SK-N-SH (cell line): ENCODE measurements at regions not wholly inside any gene's neighbourhood (a gene's known extent, or its start where the extent isn't known, plus 50 kb on each side); places are given as distances from the start of the nearest gene placed in this dataset.

ENCODE experiments used
- CTCF ChIA-PET: fragments of 300-600, 350-600 bp; formaldehyde crosslinking; extraction: SDS; loops from one replicate; lab custom pipeline; 2021; lab: Yijun Ruan, JAX
- POLR2A ChIA-PET: fragments of 350-600 bp; sonication (Branson Sonifier 250); formaldehyde crosslinking; extraction: SDS; loops from one replicate; lab custom pipeline; 2020; ENCODE audit warnings: antibody characterized with exemption, inconsistent platforms; lab: Yijun Ruan, JAX
- DNase-seq: peaks from one replicate; pipeline ENCODE4 v3.0.0; 2012
- H2AFZ ChIP-seq: fragments of 200-600 bp; sonication (generic); 2 replicates; pipeline ENCODE4 v1.8.1; 2016; ENCODE audit warnings: antibody characterized with exemption, mild to moderate bottlenecking, low read depth
- H3F3A ChIP-seq: fragments of 200-600 bp; sonication (generic); replicated peaks from 2 replicates; pipeline ENCODE3; 2016; ENCODE audit warnings: antibody characterized with exemption, mild to moderate bottlenecking; ENCODE audit not compliant: insufficient read depth
- H3K27ac ChIP-seq, 2 experiments: fragments of 200-500 bp in 1 of 2; fragments of 200-600 bp in 1 of 2; sonication (Bioruptor generic) in 1 of 2; sonication (generic), shearing (Covaris generic) in 1 of 2; 2 replicates each; pipeline versions ENCODE4 v1.5.1 to v1.6.1; 2014 to 2016; ENCODE audit warnings: low read depth in 2 of 2, inconsistent platforms in 1 of 2, low read length in 1 of 2, mild to moderate bottlenecking in 1 of 2, mixed read lengths in 1 of 2
- H3K27me3 ChIP-seq: fragments of 200-600 bp; sonication (generic), shearing (Covaris generic); 2 replicates; pipeline ENCODE4 v1.6.1; 2016; ENCODE audit warnings: mixed run types; ENCODE audit not compliant: insufficient read depth
- H3K36me3 ChIP-seq, 2 experiments: fragments of 200-500 bp in 1 of 2; fragments of 200-600 bp in 1 of 2; sonication (Bioruptor generic) in 1 of 2; sonication (generic) in 1 of 2; replicated peaks in 1 of 2; 2 replicates each; pipeline versions ENCODE3 to v1.5.1; 2014 to 2016; ENCODE audit warnings: low read length in 1 of 2, mild to moderate bottlenecking in 1 of 2; ENCODE audit not compliant: insufficient read depth in 2 of 2, control insufficient read depth in 1 of 2
- H3K4me1 ChIP-seq, 2 experiments: fragments of 200-500 bp in 1 of 2; fragments of 200-600 bp in 1 of 2; sonication (Bioruptor generic) in 1 of 2; sonication (generic), shearing (Covaris generic) in 1 of 2; 2 replicates each; pipeline versions ENCODE4 v1.5.1 to v1.6.1; 2014 to 2016; ENCODE audit warnings: low read depth in 1 of 2, low read length in 1 of 2, mixed run types in 1 of 2; ENCODE audit not compliant: insufficient read depth in 2 of 2, control insufficient read depth in 1 of 2
- H3K4me2 ChIP-seq: fragments of 200-600 bp; sonication (generic), shearing (Covaris generic); 2 replicates; pipeline ENCODE4 v1.6.1; 2017; ENCODE audit warnings: mixed run types
- H3K4me3 ChIP-seq, 2 experiments: fragments of 200-500 bp in 1 of 2; fragments of 200-600 bp in 1 of 2; sonication (Bioruptor generic) in 1 of 2; sonication (generic), shearing (Covaris generic) in 1 of 2; 2 replicates each; pipeline versions ENCODE4 v1.5.1 to v1.8.1; 2014 to 2016; ENCODE audit warnings: low read depth in 2 of 2, inconsistent platforms in 1 of 2, low read length in 1 of 2, mild to moderate bottlenecking in 1 of 2, mixed read lengths in 1 of 2, moderate library complexity in 1 of 2
- H3K79me2 ChIP-seq: fragments of 200-600 bp; sonication (generic); 2 replicates; pipeline ENCODE4 v1.8.1; 2017; ENCODE audit warnings: mild to moderate bottlenecking; ENCODE audit not compliant: insufficient read depth
- H3K9ac ChIP-seq: fragments of 200-600 bp; sonication (generic); 2 replicates; pipeline ENCODE4 v1.6.1; 2017; ENCODE audit warnings: mixed run types
- H3K9me2 ChIP-seq: fragments of 200-600 bp; sonication (generic); 2 replicates; pipeline ENCODE4 v1.6.1; 2017; ENCODE audit warnings: mixed run types
- H3K9me3 ChIP-seq: fragments of 200-600 bp; sonication (generic); 2 replicates; pipeline ENCODE4 v1.6.1; 2017; ENCODE audit warnings: mixed run types, mild to moderate bottlenecking, moderate library complexity
- H4K20me1 ChIP-seq: fragments of 200-600 bp; sonication (generic); 2 replicates; pipeline ENCODE4 v1.6.1; 2017; ENCODE audit warnings: mild to moderate bottlenecking, mixed run types; ENCODE audit not compliant: insufficient read depth
- FOSL2 ChIP-seq: IDR thresholded peaks from 2 replicates; pipeline ENCODE4 v1.4.0; 2012; ENCODE audit warnings: low read depth, mild to moderate bottlenecking, moderate library complexity, borderline replicate concordance
- FOXM1 ChIP-seq: IDR thresholded peaks from 2 replicates; pipeline ENCODE4 v1.4.0; 2012; ENCODE audit warnings: low read depth, mild to moderate bottlenecking
- GABPA ChIP-seq: IDR thresholded peaks from 2 replicates; pipeline ENCODE4 v1.4.0; 2012; ENCODE audit warnings: low read depth, mild to moderate bottlenecking
- GATA2 ChIP-seq: sonication (generic); formaldehyde crosslinking; IDR thresholded peaks from 2 replicates; pipeline ENCODE4 v1.5.0; 2020; ENCODE audit warnings: mild to moderate bottlenecking, missing genetic modification reagents
- MEF2A ChIP-seq: IDR thresholded peaks from 2 replicates; pipeline ENCODE4 v1.4.0; 2012; ENCODE audit warnings: low read depth, borderline replicate concordance
- MXI1 ChIP-seq: IDR thresholded peaks from 2 replicates; pipeline ENCODE4 v1.6.1; 2012; ENCODE audit warnings: mild to moderate bottlenecking, low read depth, low read length, improper control_type of control experiment
- NFIC ChIP-seq: IDR thresholded peaks from 2 replicates; pipeline ENCODE4 v1.4.0; 2012; ENCODE audit warnings: borderline replicate concordance
- NRF1 ChIP-seq: IDR thresholded peaks from 2 replicates; pipeline ENCODE4 v1.6.1; 2012; ENCODE audit warnings: low read depth, mild to moderate bottlenecking, low read length
- POLR2AphosphoS5 ChIP-seq: IDR thresholded peaks from 2 replicates; pipeline ENCODE4 v1.6.1; 2012; ENCODE audit warnings: low read depth, low read length
- SIN3A ChIP-seq: IDR thresholded peaks from 2 replicates; pipeline ENCODE4 v1.6.1; 2012; ENCODE audit warnings: low read depth, mild to moderate bottlenecking, low read length, moderate library complexity, borderline replicate concordance
- TCF12 ChIP-seq: IDR thresholded peaks from 2 replicates; pipeline ENCODE4 v1.4.0; 2012
- WGBS: methylation state at CpG from one replicate; pipeline ENCODE4 v1.1.6; 2017; ENCODE audit warnings: low lambda C conversion rate; 5-methylcytosine and 5-hydroxymethylcytosine counted together
- TF ChIP-seq, protein P1 (sequence below): fragments of 200-600 bp; sonication (generic); IDR thresholded peaks from 2 replicates; pipeline ENCODE4 v1.6.1; 2017; ENCODE audit warnings: antibody characterized with exemption, mild to moderate bottlenecking, moderate library complexity
- TF ChIP-seq, protein P2 (sequence below): IDR thresholded peaks from 2 replicates; pipeline ENCODE4; 2012
- TF ChIP-seq, protein P3 (sequence below): fragments of 150-350 bp; IDR thresholded peaks from 2 replicates; pipeline ENCODE4 v1.6.1; 2016; ENCODE audit warnings: mild to moderate bottlenecking, low read depth, low read length
- TF ChIP-seq, protein P4 (sequence below): IDR thresholded peaks from 2 replicates; pipeline ENCODE4 v1.4.0; 2012; ENCODE audit warnings: low read depth
- TF ChIP-seq, protein P5 (sequence below): IDR thresholded peaks from 2 replicates; pipeline ENCODE4 v1.4.0; 2012; ENCODE audit warnings: low read depth, borderline replicate concordance
- TF ChIP-seq, protein P6 (sequence below): IDR thresholded peaks from 2 replicates; pipeline ENCODE4 v1.4.0; 2012; ENCODE audit warnings: low read depth, borderline replicate concordance

DNA sequence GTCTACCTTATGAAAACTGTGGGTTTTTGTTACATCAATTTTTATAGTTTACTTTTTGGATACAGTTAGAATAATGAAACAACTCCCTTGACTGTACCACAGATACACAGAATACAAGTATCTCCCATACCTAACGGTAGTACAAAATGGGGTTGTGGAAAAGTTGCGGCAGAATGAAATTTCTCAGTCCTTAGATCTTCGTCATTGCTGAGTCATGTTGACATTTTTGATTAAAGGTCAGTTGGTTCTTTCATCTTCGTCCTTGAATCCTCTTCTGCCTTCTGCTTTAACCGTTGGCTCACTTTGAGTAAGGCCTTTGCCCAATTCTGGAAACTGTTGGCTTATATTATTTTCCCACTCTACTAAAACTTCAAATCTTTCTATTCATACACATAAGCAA is 75.6 kb downstream of the TRIML1 start (continued):
- TF ChIP-seq TCF12 = no peak
- TF ChIP-seq, protein P1, sequence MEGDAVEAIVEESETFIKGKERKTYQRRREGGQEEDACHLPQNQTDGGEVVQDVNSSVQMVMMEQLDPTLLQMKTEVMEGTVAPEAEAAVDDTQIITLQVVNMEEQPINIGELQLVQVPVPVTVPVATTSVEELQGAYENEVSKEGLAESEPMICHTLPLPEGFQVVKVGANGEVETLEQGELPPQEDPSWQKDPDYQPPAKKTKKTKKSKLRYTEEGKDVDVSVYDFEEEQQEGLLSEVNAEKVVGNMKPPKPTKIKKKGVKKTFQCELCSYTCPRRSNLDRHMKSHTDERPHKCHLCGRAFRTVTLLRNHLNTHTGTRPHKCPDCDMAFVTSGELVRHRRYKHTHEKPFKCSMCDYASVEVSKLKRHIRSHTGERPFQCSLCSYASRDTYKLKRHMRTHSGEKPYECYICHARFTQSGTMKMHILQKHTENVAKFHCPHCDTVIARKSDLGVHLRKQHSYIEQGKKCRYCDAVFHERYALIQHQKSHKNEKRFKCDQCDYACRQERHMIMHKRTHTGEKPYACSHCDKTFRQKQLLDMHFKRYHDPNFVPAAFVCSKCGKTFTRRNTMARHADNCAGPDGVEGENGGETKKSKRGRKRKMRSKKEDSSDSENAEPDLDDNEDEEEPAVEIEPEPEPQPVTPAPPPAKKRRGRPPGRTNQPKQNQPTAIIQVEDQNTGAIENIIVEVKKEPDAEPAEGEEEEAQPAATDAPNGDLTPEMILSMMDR = no peak
- no peak for TF ChIP-seq NFIC
- TF ChIP-seq GABPA = no peak
- TF ChIP-seq, all 33 proteins: peak for 0

DNA sequence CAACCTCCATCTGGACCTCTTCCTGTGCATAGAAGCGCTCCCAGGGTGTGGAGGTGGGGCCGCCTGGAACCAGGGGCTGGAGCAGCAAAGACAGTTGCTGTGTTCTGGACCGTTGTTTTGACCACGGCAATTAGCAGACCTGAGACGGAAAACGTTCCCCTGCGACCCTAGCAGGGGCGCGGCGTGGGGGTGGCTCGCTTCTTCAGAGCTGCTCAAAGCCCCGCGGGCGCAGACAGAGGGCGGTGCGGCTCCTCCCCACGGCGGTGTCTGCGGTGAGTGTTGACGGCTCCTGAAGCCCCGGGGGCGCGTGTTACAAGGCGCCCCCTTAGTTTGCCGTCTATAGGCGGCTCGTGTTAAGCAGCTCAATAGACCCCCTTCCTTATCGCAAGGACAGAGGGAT is 79.2 kb downstream of the TRIML1 start:
- Histone ChIP-seq H3F3A (no peaks in the 10 kb centered on the region), H3K4me3 (no peak overlapping the region), H3K27ac (no peak overlapping the region), H3K4me2 (no peak overlapping the region), H3K4me1 (no peaks in the 10 kb centered on the region), H3K9ac (no peak overlapping the region), H4K20me1 (no peaks in the 10 kb centered on the region), H3K79me2 (no peaks in the 10 kb centered on the region), H3K36me3 (no peaks in the 10 kb centered on the region), H3K27me3 (no peaks in the 10 kb centered on the region), H3K9me3 (no peaks in the 10 kb centered on the region), H3K9me2 (no peaks in the 10 kb centered on the region), H2AFZ (no peak overlapping the region)
- ChIA-PET CTCF (no interaction called here), POLR2A (no interaction called here)
- WGBS = 62% methylated on average over 16 of the region's 28 CpGs
- TF ChIP-seq FOSL2 (no peak), MXI1 (no peak), MEF2A (no peak), NFIC (no peak), FOXM1 (no peak), TCF12 (no peak), SIN3A (no peak), NRF1 (no peak), POLR2AphosphoS5 (no peak), GATA2 (CRISPR knock-in tag) (no peak)
- TF ChIP-seq, protein P2, sequence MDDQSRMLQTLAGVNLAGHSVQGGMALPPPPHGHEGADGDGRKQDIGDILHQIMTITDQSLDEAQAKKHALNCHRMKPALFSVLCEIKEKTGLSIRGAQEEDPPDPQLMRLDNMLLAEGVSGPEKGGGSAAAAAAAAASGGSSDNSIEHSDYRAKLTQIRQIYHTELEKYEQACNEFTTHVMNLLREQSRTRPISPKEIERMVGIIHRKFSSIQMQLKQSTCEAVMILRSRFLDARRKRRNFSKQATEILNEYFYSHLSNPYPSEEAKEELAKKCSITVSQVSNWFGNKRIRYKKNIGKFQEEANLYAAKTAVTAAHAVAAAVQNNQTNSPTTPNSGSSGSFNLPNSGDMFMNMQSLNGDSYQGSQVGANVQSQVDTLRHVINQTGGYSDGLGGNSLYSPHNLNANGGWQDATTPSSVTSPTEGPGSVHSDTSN = no peak
- TF ChIP-seq, protein P3, sequence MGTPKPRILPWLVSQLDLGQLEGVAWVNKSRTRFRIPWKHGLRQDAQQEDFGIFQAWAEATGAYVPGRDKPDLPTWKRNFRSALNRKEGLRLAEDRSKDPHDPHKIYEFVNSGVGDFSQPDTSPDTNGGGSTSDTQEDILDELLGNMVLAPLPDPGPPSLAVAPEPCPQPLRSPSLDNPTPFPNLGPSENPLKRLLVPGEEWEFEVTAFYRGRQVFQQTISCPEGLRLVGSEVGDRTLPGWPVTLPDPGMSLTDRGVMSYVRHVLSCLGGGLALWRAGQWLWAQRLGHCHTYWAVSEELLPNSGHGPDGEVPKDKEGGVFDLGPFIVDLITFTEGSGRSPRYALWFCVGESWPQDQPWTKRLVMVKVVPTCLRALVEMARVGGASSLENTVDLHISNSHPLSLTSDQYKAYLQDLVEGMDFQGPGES = no peak
- TF ChIP-seq, protein P4, sequence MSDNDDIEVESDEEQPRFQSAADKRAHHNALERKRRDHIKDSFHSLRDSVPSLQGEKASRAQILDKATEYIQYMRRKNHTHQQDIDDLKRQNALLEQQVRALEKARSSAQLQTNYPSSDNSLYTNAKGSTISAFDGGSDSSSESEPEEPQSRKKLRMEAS = no peak
- TF ChIP-seq, protein P5, sequence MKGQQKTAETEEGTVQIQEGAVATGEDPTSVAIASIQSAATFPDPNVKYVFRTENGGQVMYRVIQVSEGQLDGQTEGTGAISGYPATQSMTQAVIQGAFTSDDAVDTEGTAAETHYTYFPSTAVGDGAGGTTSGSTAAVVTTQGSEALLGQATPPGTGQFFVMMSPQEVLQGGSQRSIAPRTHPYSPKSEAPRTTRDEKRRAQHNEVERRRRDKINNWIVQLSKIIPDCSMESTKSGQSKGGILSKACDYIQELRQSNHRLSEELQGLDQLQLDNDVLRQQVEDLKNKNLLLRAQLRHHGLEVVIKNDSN = no peak
- TF ChIP-seq, protein P6, sequence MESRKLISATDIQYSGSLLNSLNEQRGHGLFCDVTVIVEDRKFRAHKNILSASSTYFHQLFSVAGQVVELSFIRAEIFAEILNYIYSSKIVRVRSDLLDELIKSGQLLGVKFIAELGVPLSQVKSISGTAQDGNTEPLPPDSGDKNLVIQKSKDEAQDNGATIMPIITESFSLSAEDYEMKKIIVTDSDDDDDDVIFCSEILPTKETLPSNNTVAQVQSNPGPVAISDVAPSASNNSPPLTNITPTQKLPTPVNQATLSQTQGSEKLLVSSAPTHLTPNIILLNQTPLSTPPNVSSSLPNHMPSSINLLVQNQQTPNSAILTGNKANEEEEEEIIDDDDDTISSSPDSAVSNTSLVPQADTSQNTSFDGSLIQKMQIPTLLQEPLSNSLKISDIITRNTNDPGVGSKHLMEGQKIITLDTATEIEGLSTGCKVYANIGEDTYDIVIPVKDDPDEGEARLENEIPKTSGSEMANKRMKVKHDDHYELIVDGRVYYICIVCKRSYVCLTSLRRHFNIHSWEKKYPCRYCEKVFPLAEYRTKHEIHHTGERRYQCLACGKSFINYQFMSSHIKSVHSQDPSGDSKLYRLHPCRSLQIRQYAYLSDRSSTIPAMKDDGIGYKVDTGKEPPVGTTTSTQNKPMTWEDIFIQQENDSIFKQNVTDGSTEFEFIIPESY = no peak
- TF ChIP-seq, protein P1 = no peak
- no peak for DNase-seq
